ENCODE measurements at regions not wholly inside any gene's neighbourhood (a gene's known extent, or its start where the extent isn't known, plus 50 kb on each side); places are given as distances from the start of the nearest gene placed in this dataset.
A peak's percentile ranks its signal among the peaks of the same experiment; 100 is the strongest.
"Not testable (repeated sequence)": the region's sequence is repeated elsewhere in the genome, so short reads cannot be mapped to it uniquely, and the experiment has no call there.

DNA sequence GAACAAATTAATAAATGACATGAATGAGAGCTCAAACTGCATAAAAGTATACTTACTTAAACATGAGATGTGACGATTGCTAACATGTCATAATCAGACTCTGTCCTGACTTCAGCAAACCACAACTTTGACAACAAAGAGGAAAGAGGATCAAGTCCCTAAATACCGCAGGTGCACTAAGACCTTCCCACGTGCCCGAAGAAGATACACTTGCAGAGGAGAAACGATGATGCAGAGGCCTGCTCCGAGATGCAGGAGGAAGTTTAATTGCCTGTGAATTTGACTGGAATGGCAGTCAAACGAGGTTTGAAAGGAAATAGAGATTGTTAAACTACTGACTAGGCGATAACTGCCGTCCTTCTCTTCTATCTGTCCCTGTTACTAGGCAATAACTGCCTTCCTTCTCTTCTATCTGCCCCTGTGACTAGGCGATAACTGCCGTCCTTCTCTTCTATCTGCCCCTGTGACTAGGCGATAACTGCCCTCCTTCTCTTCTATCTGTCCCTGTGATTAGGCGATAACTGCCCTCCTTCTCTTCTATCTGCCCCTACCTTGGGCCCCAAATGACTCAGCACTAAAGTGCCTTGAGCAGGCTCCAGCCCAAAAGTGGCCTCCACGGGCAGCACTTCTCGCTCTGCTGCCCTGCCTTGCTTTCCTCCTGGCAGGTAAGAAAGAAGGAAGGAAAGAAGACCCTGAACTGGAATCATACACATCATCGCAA, 2226.0 kb upstream of the DEFB115 start:
- H3K36me3 Mint-ChIP-seq; DNase-seq; H3K36me3 ChIP-seq (ENCODE audit: insufficient read depth, low read length); H3K27ac Mint-ChIP-seq; H3K9me3 ChIP-seq (ENCODE audit: low read length); H3K4me3 Mint-ChIP-seq; CTCF ChIA-PET; H3K27me3 ChIP-seq (ENCODE audit: insufficient read depth, low read length, poor library complexity, severe bottlenecking); H3K27me3 Mint-ChIP-seq; H3K4me1 ChIP-seq (ENCODE audit: insufficient read depth, low read length); POLR2A ChIA-PET; H3K27ac ChIP-seq (ENCODE audit: low read depth, low read length); H3K4me1 Mint-ChIP-seq; H3K4me3 ChIP-seq (ENCODE audit: low read length): not testable (repeated sequence)
- H3K9me3 Mint-ChIP-seq: peaks cover 0 to 23% (median 20%) of the 10 kb centered on the region in 5 donors

GRCh38 chr20:29044239-29044638, 2213.2 kb upstream of the DEFB115 start:
- H3K4me1 ChIP-seq (ENCODE audit: insufficient read depth, low read length); H3K4me3 Mint-ChIP-seq; H3K9me3 ChIP-seq (ENCODE audit: low read length); H3K36me3 ChIP-seq (ENCODE audit: insufficient read depth, low read length); H3K27me3 Mint-ChIP-seq; H3K27me3 ChIP-seq (ENCODE audit: insufficient read depth, low read length, poor library complexity, severe bottlenecking); H3K4me3 ChIP-seq (ENCODE audit: low read length); H3K4me1 Mint-ChIP-seq; POLR2A ChIA-PET; H3K36me3 Mint-ChIP-seq; DNase-seq; CTCF ChIA-PET; H3K27ac Mint-ChIP-seq; H3K27ac ChIP-seq (ENCODE audit: low read depth, low read length): not testable (repeated sequence)
- H3K9me3 Mint-ChIP-seq: peaks cover 11 to 18% (median 12%) of the 10 kb centered on the region in 5 donors

DNA sequence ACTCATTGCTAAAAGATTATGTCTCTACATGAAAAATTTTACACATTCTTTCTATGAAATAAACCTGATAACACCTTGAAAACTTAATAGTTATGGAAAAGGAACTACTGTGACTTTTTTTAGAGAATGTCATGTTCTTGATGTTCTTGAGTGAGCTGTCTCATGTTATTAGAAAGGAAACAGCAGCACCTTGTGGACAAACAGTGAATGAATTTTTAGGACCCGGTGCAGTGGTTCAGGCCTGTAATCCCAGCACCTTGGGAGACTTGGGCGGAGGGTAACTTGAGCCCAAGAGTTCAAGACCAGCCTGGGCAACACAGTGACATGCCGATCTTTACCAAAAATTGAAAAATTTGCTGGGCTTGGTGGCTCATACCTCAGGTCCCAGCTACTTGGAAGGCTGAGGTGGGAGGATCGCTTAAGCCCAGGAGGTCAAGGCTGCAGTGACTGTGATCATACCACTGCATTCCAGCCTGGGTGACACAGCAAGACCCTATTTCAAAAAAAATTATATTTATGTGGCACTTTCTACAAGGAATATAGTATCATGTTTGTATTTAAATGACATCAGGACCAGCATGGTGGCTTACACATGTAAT, 2207.4 kb upstream of the DEFB115 start:
- H3K4me1 Mint-ChIP-seq; H3K36me3 Mint-ChIP-seq; CTCF ChIA-PET; H3K27ac ChIP-seq (ENCODE audit: low read depth, low read length); H3K4me3 ChIP-seq (ENCODE audit: low read length); H3K27me3 ChIP-seq (ENCODE audit: insufficient read depth, low read length, poor library complexity, severe bottlenecking); H3K9me3 ChIP-seq (ENCODE audit: low read length); H3K27me3 Mint-ChIP-seq; DNase-seq; H3K4me3 Mint-ChIP-seq; H3K36me3 ChIP-seq (ENCODE audit: insufficient read depth, low read length); H3K27ac Mint-ChIP-seq; H3K4me1 ChIP-seq (ENCODE audit: insufficient read depth, low read length); POLR2A ChIA-PET: not testable (repeated sequence)
- peaks cover 9 to 28% (median 21%) of the 10 kb centered on the region in 5 donors for H3K9me3 Mint-ChIP-seq

GRCh38 chr20:29057866-29058484, 2199.5 kb upstream of the DEFB115 start:
- DNase-seq; H3K9me3 ChIP-seq (ENCODE audit: low read length); H3K27me3 Mint-ChIP-seq; H3K4me3 Mint-ChIP-seq; H3K27me3 ChIP-seq (ENCODE audit: insufficient read depth, low read length, poor library complexity, severe bottlenecking); H3K4me3 ChIP-seq (ENCODE audit: low read length); H3K36me3 Mint-ChIP-seq; H3K4me1 ChIP-seq (ENCODE audit: insufficient read depth, low read length); POLR2A ChIA-PET; CTCF ChIA-PET; H3K4me1 Mint-ChIP-seq; H3K36me3 ChIP-seq (ENCODE audit: insufficient read depth, low read length); H3K27ac ChIP-seq (ENCODE audit: low read depth, low read length): not testable (repeated sequence)
- Mint-ChIP-seq H3K9me3 (peaks cover 15 to 33% (median 30%) of the 10 kb centered on the region in 5 donors), H3K27ac (peak overlapping the region in 1 of 8 donors; percentile 7)

DNA sequence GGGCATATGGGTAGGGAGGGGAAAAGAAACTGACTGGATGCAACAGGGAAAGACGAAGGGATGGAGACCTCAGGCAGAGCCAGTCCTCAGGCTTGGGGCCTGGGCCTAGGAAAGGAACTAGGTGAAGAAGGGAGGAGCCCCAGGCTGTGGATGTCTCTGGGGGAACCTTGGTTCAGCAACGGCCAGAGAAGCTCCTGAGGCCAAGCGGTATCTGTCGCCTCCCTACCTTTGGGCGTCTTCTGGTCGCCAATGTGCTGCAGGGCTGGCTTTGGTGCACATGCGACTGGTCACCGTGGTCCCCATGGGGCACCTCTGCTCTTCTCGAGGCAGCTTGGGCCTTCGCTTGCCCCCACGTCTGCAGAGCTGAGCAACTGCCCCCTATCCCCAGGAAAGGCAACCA, 2195.0 kb upstream of the DEFB115 start:
- H3K9me3 ChIP-seq (ENCODE audit: low read length); DNase-seq; H3K27me3 Mint-ChIP-seq; H3K4me1 ChIP-seq (ENCODE audit: insufficient read depth, low read length); POLR2A ChIA-PET; H3K36me3 Mint-ChIP-seq; H3K36me3 ChIP-seq (ENCODE audit: insufficient read depth, low read length); H3K27ac Mint-ChIP-seq; H3K27ac ChIP-seq (ENCODE audit: low read depth, low read length); H3K27me3 ChIP-seq (ENCODE audit: insufficient read depth, low read length, poor library complexity, severe bottlenecking); H3K4me3 ChIP-seq (ENCODE audit: low read length); CTCF ChIA-PET; H3K4me3 Mint-ChIP-seq; H3K4me1 Mint-ChIP-seq: not testable (repeated sequence)
- H3K9me3 Mint-ChIP-seq: peaks cover 30 to 45% (median 41%) of the 10 kb centered on the region in 5 donors

- H3K4me3 Mint-ChIP-seq; DNase-seq; H3K4me1 ChIP-seq (ENCODE audit: insufficient read depth, low read length); H3K36me3 ChIP-seq (ENCODE audit: insufficient read depth, low read length); CTCF ChIA-PET; H3K4me3 ChIP-seq (ENCODE audit: low read length); H3K9me3 ChIP-seq (ENCODE audit: low read length); H3K27ac ChIP-seq (ENCODE audit: low read depth, low read length); H3K27ac Mint-ChIP-seq; H3K27me3 Mint-ChIP-seq; H3K4me1 Mint-ChIP-seq; POLR2A ChIA-PET; H3K36me3 Mint-ChIP-seq; H3K27me3 ChIP-seq (ENCODE audit: insufficient read depth, low read length, poor library complexity, severe bottlenecking): not testable (repeated sequence)
- H3K9me3 Mint-ChIP-seq: peaks cover 27 to 40% (median 34%) of the 10 kb centered on the region in 5 donors
Measured at GRCh38 chr20:29066341-29066740, 2191.1 kb upstream of the DEFB115 start.

GRCh38 chr20:29073640-29074039, 2183.8 kb upstream of the DEFB115 start:
- H3K36me3 ChIP-seq (ENCODE audit: insufficient read depth, low read length); H3K27ac Mint-ChIP-seq; H3K27me3 ChIP-seq (ENCODE audit: insufficient read depth, low read length, poor library complexity, severe bottlenecking); CTCF ChIA-PET; H3K4me1 Mint-ChIP-seq; H3K36me3 Mint-ChIP-seq; H3K9me3 ChIP-seq (ENCODE audit: low read length); H3K27me3 Mint-ChIP-seq; H3K27ac ChIP-seq (ENCODE audit: low read depth, low read length); POLR2A ChIA-PET; H3K4me3 Mint-ChIP-seq; DNase-seq; H3K4me1 ChIP-seq (ENCODE audit: insufficient read depth, low read length); H3K4me3 ChIP-seq (ENCODE audit: low read length): not testable (repeated sequence)
- H3K9me3 Mint-ChIP-seq: peaks cover 15 to 31% (median 20%) of the 10 kb centered on the region in 5 donors

- ChIA-PET CTCF (no interaction called here), POLR2A (no interaction called here)
- Mint-ChIP-seq H3K36me3 (no peaks in the 10 kb centered on the region), H3K27me3 (no peaks in the 10 kb centered on the region), H3K4me1 (no peaks in the 10 kb centered on the region), H3K9me3 (peaks cover 17 to 44% (median 27%) of the 10 kb centered on the region in 5 donors), H3K27ac (peak overlapping the region in 1 of 8 donors; percentile 17), H3K4me3 (peak overlapping the region in 4 of 7 donors; percentile 68 to 80 (median 72))
- H3K27me3 ChIP-seq (ENCODE audit: insufficient read depth, low read length, poor library complexity, severe bottlenecking): no peaks in the 10 kb centered on the region
- peak in 3 of 5 donors; percentile 20 to 47 (median 25) for DNase-seq
- H3K27ac ChIP-seq (ENCODE audit: low read depth, low read length): peak overlapping the region; percentile 59
- H3K4me3 ChIP-seq (ENCODE audit: low read length): no peak overlapping the region
- H3K36me3 ChIP-seq (ENCODE audit: insufficient read depth, low read length): no peaks in the 10 kb centered on the region
- peaks cover 6% of the 10 kb centered on the region for H3K9me3 ChIP-seq (ENCODE audit: low read length)
- H3K4me1 ChIP-seq (ENCODE audit: insufficient read depth, low read length): no peaks in the 10 kb centered on the region
Measured at GRCh38 chr20:29079769-29080690, 2177.4 kb upstream of the DEFB115 start.
